ENCODE measurements at regions not wholly inside any gene's neighbourhood (a gene's known extent, or its start where the extent isn't known, plus 50 kb on each side); places are given as distances from the start of the nearest gene placed in this dataset.

DNA sequence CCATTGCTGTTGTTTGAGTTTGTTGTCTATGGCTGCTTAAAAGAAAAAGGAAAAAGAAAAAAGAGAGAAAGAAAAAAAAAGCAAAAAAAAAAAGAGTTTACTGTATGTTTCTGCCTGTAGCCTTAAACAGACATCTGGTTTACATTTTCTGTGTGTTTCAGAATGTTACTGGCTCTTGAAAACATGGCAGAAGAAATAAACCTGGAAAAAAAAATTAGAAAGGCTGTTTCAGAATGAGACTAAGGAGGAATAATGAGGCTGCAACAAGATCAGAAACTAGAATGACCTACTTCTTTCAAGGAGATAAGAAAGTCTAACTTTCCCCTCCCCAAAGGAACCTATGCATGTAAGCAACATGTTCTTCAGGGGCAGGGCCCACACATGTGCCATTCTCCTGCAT lies 292.1 kb downstream of the DIPK2A start:
- H3K36me3 Mint-ChIP-seq = no peaks in the 10 kb centered on the region
- POLR2A ChIA-PET = no interaction called here
- H3K9me3 Mint-ChIP-seq = peaks cover 0 to 4% (median 0%) of the 10 kb centered on the region in 9 donors
- ATAC-seq (no peak), DNase-seq (no peak)
- peaks cover 0 to 11% (median 3%) of the 10 kb centered on the region in 5 donors for H3K27me3 Mint-ChIP-seq
- H3K4me1 Mint-ChIP-seq = no peaks in the 10 kb centered on the region
- no peak overlapping the region for H3K27ac Mint-ChIP-seq
- no peak overlapping the region for H3K4me3 Mint-ChIP-seq

DNA sequence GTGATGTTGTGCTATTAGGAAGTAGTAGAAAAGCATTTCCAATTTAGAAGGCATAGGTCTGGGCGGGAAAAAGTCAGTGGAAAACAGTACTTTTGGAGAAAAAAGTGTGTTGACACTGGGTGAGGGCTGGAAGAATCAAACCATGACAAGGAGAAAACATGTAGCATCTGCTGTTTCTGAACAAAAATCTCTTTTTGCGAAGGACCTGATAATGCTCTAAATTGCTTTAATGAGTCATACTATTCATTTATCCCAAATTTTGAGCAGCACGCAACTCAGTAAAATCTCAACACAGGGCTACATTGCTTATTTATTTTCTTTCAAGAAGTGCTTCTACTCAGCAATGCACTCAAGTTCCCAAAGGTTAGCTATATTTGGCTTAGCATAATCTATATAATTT lies 292.7 kb downstream of the DIPK2A start:
- H3K27ac Mint-ChIP-seq = no peak overlapping the region

DNA sequence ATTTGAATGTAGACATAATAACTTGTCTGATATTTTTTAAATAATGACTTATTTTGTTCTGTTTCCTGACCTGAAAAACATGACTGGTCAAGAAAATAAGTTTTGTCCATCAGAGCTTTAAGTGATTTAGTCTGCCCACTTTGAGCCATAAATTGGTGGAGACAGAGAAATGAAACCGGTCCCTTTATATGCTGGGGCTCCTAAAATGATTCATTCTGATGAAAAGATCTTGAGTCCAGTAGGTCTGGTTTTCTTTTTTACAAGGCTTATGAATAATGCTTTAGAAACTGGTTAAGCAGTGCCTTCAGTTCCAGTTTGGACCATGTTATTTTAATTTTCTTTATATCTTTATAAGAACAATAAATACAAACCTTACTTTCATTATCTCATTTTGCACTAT lies 293.2 kb downstream of the DIPK2A start:
- Mint-ChIP-seq H3K9me3 (peaks cover 0 to 4% (median 0%) of the 10 kb centered on the region in 9 donors), H3K4me3 (no peak overlapping the region), H3K36me3 (no peaks in the 10 kb centered on the region), H3K27me3 (peaks cover 0 to 11% (median 3%) of the 10 kb centered on the region in 5 donors), H3K4me1 (peaks cover 0 to under 1% (median 0%) of the 10 kb centered on the region in 4 donors), H3K27ac (no peak overlapping the region)
- no peak for DNase-seq
- no peak for ATAC-seq
- POLR2A ChIA-PET = no interaction called here

More for the DNA sequence above, 292.7 kb downstream of the DIPK2A start:
- POLR2A ChIA-PET = no interaction called here
- ATAC-seq (no peak), DNase-seq (no peak)
- Mint-ChIP-seq H3K4me3 (no peak overlapping the region), H3K27me3 (peaks cover 0 to 11% (median 3%) of the 10 kb centered on the region in 5 donors), H3K9me3 (peaks cover 0 to 4% (median 0%) of the 10 kb centered on the region in 9 donors), H3K4me1 (no peaks in the 10 kb centered on the region), H3K36me3 (no peaks in the 10 kb centered on the region)

DNA sequence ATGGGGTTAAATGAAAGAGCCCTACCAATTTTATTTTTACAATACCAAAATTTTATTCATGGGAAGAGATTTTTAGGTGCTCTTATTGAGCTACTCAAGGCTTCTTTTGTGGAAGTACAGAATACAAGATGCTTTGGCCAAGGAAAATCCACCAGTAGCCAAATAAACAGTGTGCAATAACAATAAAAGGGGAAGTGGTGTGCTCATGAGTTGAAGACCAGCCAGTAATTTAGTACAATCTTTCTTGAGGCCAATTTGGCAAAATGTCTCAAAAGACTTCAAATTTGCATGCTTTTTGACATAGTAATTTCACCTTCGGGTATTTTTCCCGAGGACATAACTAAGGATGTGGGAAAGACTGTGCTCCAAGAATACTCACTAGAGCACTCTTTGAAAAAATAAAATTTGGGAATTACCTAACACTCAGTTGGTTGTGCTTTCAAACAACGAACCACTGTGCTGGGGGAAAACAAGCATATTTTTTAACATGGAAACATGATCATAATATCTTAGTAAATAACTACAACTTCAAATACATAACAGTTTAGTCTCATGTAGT lies 294.0 kb downstream of the DIPK2A start:
- Mint-ChIP-seq H3K36me3 (no peaks in the 10 kb centered on the region), H3K4me1 (peaks cover 0 to 9% (median 0%) of the 10 kb centered on the region in 4 donors), H3K4me3 (no peak overlapping the region), H3K27me3 (peaks cover 0 to 4% (median under 1%) of the 10 kb centered on the region in 5 donors), H3K27ac (no peak overlapping the region), H3K9me3 (peaks cover 0 to 3% (median 0%) of the 10 kb centered on the region in 9 donors)
- POLR2A ChIA-PET = no interaction called here
- DNase-seq (no peak), ATAC-seq (no peak)

DNA sequence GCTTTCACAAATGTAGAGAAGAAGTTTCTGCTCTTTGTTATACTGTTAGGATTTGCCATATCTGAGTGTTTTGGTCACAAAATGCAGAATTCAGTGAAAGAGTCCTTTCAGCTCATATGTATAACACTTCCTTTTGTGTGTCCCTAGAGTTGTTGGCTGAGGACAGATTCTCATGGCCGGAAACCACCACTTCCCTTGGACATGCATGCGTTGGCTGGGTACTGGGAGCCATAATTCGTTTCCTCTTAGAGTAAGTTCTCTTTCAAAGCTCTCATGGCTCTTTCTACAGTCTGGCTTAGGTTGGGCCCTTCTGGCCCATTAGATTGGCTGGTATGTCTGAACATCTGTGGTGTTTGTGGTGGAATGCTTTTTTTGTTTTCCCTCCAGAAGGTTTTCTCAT lies 298.5 kb downstream of the DIPK2A start:
- H3K9me3 Mint-ChIP-seq = peaks cover 0 to 3% (median 0%) of the 10 kb centered on the region in 9 donors
- no peak overlapping the region for H3K27ac Mint-ChIP-seq
- no peak for DNase-seq
- POLR2A ChIA-PET = no interaction called here
- ATAC-seq = no peak
- no peak overlapping the region for H3K4me3 Mint-ChIP-seq
- H3K4me1 Mint-ChIP-seq = peaks cover 0 to 14% (median 2%) of the 10 kb centered on the region in 4 donors
- H3K27me3 Mint-ChIP-seq = peaks cover 0 to 4% (median 0%) of the 10 kb centered on the region in 5 donors
- no peaks in the 10 kb centered on the region for H3K36me3 Mint-ChIP-seq

DNA sequence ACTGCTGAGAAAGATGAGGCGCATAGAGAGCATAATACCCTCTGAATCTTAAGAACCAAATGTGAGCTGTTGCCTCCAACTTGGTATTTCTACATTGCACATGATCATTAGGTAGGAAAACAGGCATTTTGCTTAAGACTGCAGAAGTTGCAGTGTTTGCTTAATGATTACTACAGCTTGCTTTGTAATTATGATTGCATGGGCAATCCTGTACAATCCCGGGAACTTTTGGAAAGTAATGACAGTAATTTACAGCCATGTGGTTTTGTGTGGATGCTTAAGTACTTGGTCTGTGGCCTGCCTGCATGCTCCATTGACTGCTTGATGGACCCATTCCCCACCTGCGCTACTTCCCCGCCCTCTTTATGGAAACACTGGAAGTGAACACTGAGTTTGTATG lies 301.1 kb downstream of the DIPK2A start:
- Mint-ChIP-seq H3K9me3 (peaks cover 0 to 3% (median 0%) of the 10 kb centered on the region in 9 donors), H3K36me3 (no peaks in the 10 kb centered on the region), H3K27ac (no peak overlapping the region), H3K27me3 (peaks cover 0 to 3% (median 0%) of the 10 kb centered on the region in 5 donors), H3K4me3 (no peak overlapping the region), H3K4me1 (peaks cover 0 to 15% (median 3%) of the 10 kb centered on the region in 4 donors)
- POLR2A ChIA-PET = no interaction called here
- no peak for ATAC-seq
- no peak for DNase-seq

DNA sequence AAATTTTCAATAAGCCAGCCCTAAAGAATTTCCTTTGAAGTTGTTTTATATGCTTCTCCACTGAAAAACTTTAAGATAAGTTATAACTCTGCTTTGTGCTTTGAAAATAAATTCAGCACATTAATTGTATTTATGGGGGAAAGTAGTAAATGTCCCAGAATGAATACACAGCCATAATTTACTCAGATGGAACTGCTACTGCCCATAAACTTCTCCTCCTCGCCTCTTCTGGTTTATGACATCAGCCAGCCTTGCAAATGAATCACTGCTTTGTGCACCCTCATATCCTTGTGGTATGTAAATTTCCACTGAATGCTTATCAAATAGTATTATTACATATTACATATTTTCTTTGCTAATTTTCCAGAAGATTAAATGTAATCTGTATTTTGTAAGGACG lies 302.0 kb downstream of the DIPK2A start:
- no peak overlapping the region for H3K27ac Mint-ChIP-seq
- H3K4me3 Mint-ChIP-seq = no peak overlapping the region
- ATAC-seq (no peak), DNase-seq (no peak)
- POLR2A ChIA-PET = no interaction called here
- H3K36me3 Mint-ChIP-seq = no peaks in the 10 kb centered on the region
- peaks cover 0 to 3% (median 0%) of the 10 kb centered on the region in 5 donors for H3K27me3 Mint-ChIP-seq
- H3K9me3 Mint-ChIP-seq = peaks cover 0 to 3% (median 0%) of the 10 kb centered on the region in 9 donors
- peaks cover 0 to 15% (median 3%) of the 10 kb centered on the region in 4 donors for H3K4me1 Mint-ChIP-seq

DNA sequence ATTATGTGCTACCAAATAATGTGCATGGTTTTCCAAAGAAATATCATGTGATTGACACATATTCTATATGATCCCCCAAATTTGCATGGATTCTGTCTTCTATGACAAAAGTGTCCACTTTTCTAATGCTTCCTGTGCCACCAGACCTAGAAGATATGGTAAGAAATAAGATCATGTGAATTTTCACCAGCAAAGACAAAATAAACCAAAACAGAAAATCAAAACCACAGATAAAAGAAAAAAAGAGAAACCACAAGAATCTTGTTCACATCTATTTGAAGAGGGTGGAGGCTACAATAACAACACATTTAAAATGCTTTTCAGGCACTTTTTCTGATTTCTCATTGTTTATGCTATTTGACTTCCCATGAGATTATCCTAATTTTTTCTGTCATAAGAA lies 303.4 kb downstream of the DIPK2A start:
- H3K4me3 Mint-ChIP-seq = no peak overlapping the region
- no peak overlapping the region for H3K27ac Mint-ChIP-seq
- ATAC-seq = no peak
- POLR2A ChIA-PET = no interaction called here
- no peaks in the 10 kb centered on the region for H3K36me3 Mint-ChIP-seq
- peaks cover 0 to 3% (median 3%) of the 10 kb centered on the region in 5 donors for H3K27me3 Mint-ChIP-seq
- peaks cover 0 to 13% (median 3%) of the 10 kb centered on the region in 4 donors for H3K4me1 Mint-ChIP-seq
- H3K9me3 Mint-ChIP-seq = no peaks in the 10 kb centered on the region
- no peak for DNase-seq

DNA sequence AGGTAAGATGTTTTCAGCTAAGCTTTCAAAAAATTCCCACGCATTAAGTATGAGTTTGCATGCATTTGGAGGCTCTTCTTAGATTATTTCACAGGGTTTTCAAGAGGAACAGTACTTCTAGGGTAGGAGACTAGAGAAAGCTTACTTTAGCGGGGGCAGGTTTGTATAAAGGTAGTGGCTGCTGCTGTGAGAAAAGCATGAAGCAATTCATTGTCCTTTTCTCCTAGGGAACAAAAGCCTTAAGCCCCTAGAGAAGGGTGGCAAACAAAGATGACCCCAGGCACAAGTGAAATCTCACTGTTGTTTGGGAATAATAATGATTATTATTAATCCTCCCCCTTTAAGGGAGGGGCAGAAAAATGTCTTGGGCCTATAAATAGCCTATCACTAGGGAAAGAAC lies 310.7 kb downstream of the DIPK2A start:
- Mint-ChIP-seq H3K27ac (peak overlapping the region in 1 of 10 donors; percentile 46), H3K27me3 (peaks cover 0 to 6% (median 0%) of the 10 kb centered on the region in 5 donors), H3K4me1 (no peaks in the 10 kb centered on the region), H3K9me3 (no peaks in the 10 kb centered on the region), H3K36me3 (no peaks in the 10 kb centered on the region), H3K4me3 (no peak overlapping the region)
- DNase-seq = no peak
- no peak for ATAC-seq
- POLR2A ChIA-PET = no interaction called here

DNA sequence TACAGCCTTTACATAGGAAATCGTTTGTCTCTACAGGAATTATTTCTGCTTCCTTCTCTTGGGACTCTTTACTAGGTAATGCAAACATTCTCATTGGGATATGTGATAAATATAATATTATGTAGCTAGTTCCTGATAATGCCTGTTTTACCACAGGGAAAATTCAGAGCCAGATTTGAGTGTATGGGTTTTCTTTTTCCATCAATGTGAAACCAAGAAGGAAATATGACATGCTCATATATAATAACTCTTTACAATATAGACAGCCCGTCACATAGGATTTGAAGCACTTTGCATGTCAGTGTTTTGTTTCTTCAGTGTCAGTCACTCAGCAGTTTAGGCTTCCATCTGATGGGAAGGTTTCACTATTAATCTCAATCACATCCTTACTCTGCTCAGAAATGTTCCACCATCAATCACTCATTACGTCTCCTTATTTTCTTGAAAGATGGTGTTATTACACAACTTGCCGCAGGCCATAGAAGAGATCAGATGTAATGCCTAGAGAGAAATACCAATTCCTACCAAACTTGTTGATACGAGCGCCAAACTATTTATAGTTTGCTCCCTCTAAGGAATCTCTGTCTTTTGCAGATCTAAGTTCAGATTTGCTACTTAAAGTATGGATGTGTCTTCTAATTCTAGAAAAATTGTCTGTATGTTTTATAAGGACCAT lies 314.8 kb downstream of the DIPK2A start:
- Mint-ChIP-seq H3K27ac (no peak overlapping the region), H3K27me3 (peaks cover 0 to 10% (median 0%) of the 10 kb centered on the region in 5 donors), H3K9me3 (peaks cover 0 to 6% (median under 1%) of the 10 kb centered on the region in 9 donors), H3K36me3 (no peaks in the 10 kb centered on the region), H3K4me3 (no peak overlapping the region), H3K4me1 (no peaks in the 10 kb centered on the region)
- DNase-seq (no peak), ATAC-seq (no peak)
- POLR2A ChIA-PET = no interaction called here

DNA sequence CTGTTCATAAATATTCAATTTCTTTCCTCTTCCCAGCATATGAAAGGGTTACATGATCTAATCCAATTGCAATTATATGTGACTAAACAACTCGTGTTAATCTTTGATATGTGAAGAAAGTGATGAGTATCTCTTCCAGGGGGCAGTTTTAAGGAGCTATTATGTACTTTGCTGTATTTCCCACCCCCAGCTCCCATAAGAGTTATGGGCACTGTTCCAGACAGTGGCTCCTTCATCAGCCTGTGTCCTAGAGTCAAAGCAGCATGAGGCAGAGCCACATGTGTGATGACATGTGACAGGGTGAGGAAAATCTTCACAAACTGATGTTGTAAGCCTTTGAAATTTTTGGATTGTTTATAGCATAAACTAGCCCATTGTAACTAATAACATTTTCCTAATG lies 315.4 kb downstream of the DIPK2A start:
- no peak overlapping the region for H3K4me3 Mint-ChIP-seq
- H3K36me3 Mint-ChIP-seq = no peaks in the 10 kb centered on the region
- no peaks in the 10 kb centered on the region for H3K4me1 Mint-ChIP-seq
- H3K27me3 Mint-ChIP-seq = peaks cover 0 to 10% (median 0%) of the 10 kb centered on the region in 5 donors
- POLR2A ChIA-PET = no interaction called here
- H3K9me3 Mint-ChIP-seq = peaks cover 0 to 7% (median 2%) of the 10 kb centered on the region in 9 donors
- no peak for DNase-seq
- no peak overlapping the region for H3K27ac Mint-ChIP-seq
- ATAC-seq = no peak

DNA sequence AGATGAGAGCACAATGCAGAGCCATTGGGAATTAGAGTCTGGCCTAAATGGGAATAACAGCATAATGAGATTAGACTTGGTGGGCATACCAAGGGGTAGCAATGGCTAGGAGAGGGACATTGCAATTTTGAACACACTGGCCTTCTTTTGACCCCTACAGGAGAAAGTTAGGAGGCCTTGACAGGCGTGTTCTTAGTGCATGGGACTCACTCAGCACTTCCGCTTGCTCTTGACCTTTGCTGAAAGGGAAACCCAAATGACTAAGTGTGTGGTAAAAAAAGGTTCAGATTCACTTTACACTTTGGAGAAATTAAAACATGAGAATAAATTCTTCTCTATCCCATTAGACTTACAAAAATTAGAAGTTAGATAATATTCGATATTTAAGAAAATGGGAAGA lies 317.4 kb downstream of the DIPK2A start:
- POLR2A ChIA-PET = no interaction called here
- H3K27ac Mint-ChIP-seq = no peak overlapping the region
- H3K4me1 Mint-ChIP-seq = peaks cover 0 to 1% (median 0%) of the 10 kb centered on the region in 4 donors
- H3K4me3 Mint-ChIP-seq = no peak overlapping the region
- peaks cover 0 to 10% (median 0%) of the 10 kb centered on the region in 5 donors for H3K27me3 Mint-ChIP-seq
- peaks cover 0 to 11% (median 2%) of the 10 kb centered on the region in 9 donors for H3K9me3 Mint-ChIP-seq
- ATAC-seq (no peak), DNase-seq (no peak)
- no peaks in the 10 kb centered on the region for H3K36me3 Mint-ChIP-seq

DNA sequence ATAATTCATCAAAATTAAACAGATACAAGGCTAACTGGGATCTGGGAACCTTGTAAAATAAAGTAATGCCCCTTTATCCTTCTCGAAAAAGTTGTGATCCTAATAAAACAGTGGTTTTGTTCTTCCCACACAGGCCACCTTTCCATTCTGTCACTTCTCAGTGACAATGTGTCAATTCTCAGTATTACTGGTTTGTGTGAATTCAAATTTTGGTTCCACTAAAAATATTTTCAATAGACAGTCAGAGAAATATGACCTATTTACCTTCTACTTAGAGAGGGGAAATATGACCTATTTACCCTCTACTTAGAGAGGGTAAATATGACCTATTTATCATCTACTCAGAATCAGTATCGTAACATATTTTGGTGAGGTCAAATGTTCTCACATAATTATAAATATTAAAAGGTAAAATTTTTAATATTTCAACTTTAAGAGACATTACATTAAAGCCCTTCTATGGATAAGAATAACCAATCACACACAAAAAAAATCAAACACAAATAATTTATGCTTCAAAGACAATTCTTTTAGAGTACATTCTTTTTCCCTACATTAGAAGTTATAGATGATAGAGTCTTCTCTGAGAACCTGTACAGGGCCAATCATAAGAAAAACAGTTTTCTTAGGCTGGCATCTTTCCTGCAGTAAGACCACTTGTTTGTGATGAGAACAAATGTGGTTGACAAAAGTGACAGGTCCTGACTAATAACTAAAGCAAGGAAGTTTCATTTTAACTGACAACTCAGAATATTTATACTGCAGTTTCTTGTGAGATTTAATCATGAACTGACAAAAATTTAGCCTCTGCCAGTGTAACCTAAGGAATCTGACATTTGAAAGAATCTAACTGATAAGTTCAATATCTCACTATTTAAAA lies 323.3 kb downstream of the DIPK2A start:
- Mint-ChIP-seq H3K27ac (no peak overlapping the region), H3K4me3 (no peak overlapping the region), H3K4me1 (peaks cover 0 to 3% (median 0%) of the 10 kb centered on the region in 4 donors), H3K36me3 (no peaks in the 10 kb centered on the region), H3K27me3 (peaks cover 0 to 3% (median 0%) of the 10 kb centered on the region in 5 donors), H3K9me3 (peaks cover 0 to 11% (median 0%) of the 10 kb centered on the region in 9 donors)
- DNase-seq = no peak
- ATAC-seq = no peak
- POLR2A ChIA-PET = no interaction called here

All from naive thymus-derived CD8-positive, alpha-beta T cell (primary cell).